ENCODE measurements at regions not wholly inside any gene's neighbourhood (a gene's known extent, or its start where the extent isn't known, plus 50 kb on each side); places are given as distances from the start of the nearest gene placed in this dataset.
"Not testable (repeated sequence)": the region's sequence is repeated elsewhere in the genome, so short reads cannot be mapped to it uniquely, and the experiment has no call there.

GRCh38 chr12:131277186-131278091, 323.7 kb downstream of the ADGRD1 start:
- TF ChIP-seq FOXA1 (IDR thresholded peaks at IDR 0.05); SP1 (IDR thresholded peaks at IDR 0.05); ELF4 (IDR thresholded peaks at IDR 0.05); BHLHE40 (IDR thresholded peaks at IDR 0.05; ENCODE audit: borderline replicate concordance); ARNT (IDR thresholded peaks at IDR 0.05); FOXK2 (IDR thresholded peaks at IDR 0.05); HDGF (IDR thresholded peaks at IDR 0.05; ENCODE audit: borderline replicate concordance); FOXM1 (IDR thresholded peaks at IDR 0.05; ENCODE audit: borderline replicate concordance); TARDBP (IDR thresholded peaks at IDR 0.05): not testable (repeated sequence)
- TF ChIP-seq, protein P1, sequence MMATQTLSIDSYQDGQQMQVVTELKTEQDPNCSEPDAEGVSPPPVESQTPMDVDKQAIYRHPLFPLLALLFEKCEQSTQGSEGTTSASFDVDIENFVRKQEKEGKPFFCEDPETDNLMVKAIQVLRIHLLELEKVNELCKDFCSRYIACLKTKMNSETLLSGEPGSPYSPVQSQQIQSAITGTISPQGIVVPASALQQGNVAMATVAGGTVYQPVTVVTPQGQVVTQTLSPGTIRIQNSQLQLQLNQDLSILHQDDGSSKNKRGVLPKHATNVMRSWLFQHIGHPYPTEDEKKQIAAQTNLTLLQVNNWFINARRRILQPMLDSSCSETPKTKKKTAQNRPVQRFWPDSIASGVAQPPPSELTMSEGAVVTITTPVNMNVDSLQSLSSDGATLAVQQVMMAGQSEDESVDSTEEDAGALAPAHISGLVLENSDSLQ (IDR thresholded peaks at IDR 0.05): not testable (repeated sequence)
